GM18508 (cell line): ENCODE measurements at regions not wholly inside any gene's neighbourhood (a gene's known extent, or its start where the extent isn't known, plus 50 kb on each side); places are given as distances from the start of the nearest gene placed in this dataset.
"Not testable (repeated sequence)": the region's sequence is repeated elsewhere in the genome, so short reads cannot be mapped to it uniquely, and the experiment has no call there.

ENCODE experiments used
- ATAC-seq: cut with Tn5 transposase; IDR thresholded peaks from one replicate; pipeline ENCODE4 v1.9.1; 2021; ENCODE audit warnings: moderate number of reproducible peaks; ENCODE audit not compliant: insufficient read depth, unreplicated experiment

DNA sequence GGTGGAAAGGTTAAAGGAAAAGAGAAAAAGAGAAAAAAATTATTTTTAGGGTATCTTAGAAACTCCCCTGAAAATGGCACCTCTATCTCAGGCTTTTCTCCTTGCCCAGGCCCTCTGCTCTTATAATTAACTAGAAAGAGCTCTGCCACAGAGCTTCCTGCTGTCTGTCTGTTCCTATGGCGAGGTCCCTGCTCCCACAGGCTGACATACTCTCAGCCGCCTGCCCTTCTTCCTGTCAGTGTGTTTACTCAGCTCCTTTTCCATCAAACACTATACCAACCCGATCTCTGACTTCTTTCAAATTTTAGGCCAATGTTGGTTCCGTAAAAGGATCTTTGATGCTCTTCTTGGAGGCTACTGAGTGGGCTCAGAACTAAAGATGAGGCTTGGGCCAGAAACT, 482.6 kb downstream of the DMAC1 start:
- ATAC-seq: no peak

DNA sequence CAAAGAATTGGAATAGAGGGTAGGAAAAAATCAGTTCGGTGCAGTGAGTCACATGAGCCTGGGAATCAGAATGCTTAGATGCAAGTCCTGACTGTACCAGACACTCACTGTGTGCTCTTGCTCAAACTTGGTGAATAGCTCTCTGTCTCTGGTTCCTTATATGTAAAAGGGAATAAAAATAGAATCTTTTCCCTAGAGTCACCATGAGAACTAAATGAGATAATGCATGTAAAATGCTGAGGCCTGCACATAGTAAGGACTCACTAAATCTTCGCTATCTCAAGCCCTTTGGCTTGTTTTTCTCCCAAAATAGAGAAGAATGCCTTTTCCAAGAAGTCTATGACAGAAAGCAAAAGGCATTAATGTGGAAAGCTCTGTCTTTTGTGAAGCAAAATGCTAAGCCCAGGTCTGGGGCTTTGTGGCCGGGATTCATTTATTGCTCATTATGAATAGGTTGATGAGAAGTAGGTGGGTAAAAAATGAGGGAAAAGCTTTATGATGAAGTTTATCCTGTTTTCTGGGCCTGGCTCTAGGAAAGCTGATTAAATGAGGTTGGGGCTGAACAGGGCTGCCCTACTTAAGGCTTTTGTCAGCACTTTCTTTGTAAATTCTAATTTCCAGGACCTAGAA, 483.3 kb downstream of the DMAC1 start:
- ATAC-seq: no peak

DNA sequence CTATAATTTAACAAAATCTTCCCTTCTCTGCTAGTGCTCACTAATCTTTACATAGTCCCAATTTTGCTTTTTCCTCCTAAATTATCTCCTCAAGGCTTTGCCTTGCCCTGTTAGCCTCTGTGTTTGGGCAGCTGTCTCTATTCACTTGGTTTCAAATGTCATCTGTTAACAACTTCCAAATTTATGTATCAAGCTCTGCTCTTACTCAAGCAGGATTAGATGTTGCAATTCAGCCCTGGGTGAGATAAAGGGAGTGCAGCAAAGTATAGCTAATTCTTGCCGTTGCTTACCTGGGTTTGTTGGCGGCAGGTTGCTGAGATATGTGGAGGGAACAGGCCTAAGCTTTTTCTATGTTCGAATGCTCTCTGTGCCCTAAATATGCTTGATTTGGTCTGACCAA, 483.8 kb downstream of the DMAC1 start:
- ATAC-seq: no peak

DNA sequence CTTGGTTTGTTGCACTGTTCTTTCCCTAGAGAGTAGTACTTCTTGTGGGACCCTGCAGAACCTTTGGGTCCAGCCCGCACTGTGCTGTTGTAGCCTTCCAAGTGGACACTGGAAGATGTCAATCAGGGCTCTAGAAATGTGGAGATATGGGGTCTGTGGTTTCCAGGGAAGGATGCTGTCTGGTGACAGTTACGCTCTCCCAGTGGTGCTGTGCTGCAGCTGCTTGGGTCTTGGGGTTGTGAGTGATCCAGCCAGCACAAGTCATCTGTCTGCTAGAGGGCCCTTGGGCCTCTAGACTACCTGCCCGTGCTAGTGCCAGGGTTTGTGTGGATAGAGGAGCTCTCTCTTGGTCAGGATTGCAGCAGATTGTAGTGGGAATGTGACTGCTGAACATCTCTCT, 484.5 kb downstream of the DMAC1 start:
- no peak for ATAC-seq

DNA sequence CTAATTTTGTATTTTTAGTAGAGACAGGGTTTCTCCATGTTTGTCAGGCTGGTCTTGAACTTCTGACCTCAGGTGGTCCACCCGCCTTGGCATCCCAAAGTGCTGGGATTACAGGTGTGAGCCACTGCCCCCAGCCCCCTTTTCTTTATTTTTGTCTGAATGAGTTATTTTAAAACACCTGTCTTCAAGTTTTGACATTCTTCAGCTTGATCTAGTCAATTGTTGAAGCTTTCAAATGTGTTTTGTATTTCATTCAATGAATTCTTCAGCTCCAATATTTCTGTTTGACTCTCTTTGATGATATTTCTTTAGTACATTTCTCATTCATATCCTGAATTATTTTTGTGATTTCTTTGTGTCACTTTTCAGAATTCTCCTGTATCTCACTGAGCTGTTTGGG, 486.2 kb downstream of the DMAC1 start:
- ATAC-seq: no peak

DNA sequence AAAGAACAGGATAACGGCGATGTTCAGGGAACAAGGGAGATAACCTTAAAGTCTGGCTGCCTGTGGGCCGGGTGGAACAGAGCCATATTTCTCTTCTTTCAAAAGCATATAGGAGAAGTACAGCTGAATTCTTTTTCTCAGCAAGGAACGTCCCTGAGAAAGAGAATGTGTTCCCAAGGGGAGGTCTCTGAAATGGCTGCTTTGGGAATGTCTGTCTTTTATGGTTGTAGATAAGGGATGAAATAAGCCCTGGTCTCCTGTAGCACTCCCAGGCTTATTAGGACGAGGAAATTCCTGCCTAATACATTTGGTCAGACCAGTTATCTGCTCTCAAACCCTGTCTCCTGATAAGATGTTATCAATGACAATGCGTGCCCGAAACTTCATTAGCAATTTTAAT, 490.5 kb downstream of the DMAC1 start:
- ATAC-seq: not testable (repeated sequence)

DNA sequence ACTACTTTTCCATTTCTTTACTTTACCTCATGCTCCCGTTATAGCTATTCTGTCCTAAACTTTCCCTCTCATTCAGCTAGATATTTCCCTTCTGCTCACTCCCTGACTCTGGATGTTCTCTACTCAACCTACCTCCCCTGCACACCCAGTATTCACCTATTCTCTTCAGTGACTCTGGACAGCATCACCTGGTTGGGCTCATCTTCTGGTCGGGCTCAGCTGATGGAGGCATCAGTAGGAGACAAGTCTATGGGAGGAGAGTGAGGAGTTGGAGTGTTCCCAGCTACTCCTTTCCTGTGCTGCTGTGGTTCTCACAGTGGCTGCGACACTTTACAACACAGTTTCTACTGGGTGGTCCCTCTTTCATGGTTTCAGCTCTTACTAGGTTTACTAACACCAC, 493.9 kb downstream of the DMAC1 start:
- ATAC-seq: no peak

DNA sequence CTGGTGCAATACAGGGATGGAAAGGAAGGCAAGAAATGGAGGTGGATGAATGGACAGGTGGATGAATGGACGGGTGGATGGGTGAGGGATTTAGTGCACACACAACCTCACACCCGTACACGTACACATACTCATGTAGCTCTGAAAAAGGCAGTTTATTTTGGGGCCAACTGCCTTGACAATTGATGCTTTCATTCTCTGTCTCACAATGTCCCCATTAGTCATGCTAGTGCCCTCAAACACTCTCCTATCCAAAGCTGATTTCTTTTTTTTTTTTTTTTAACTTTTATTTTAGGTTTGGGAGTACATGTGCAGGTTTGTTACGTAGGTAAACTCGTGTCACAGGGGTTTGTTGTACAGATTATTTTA, 495.0 kb downstream of the DMAC1 start:
- no peak for ATAC-seq

DNA sequence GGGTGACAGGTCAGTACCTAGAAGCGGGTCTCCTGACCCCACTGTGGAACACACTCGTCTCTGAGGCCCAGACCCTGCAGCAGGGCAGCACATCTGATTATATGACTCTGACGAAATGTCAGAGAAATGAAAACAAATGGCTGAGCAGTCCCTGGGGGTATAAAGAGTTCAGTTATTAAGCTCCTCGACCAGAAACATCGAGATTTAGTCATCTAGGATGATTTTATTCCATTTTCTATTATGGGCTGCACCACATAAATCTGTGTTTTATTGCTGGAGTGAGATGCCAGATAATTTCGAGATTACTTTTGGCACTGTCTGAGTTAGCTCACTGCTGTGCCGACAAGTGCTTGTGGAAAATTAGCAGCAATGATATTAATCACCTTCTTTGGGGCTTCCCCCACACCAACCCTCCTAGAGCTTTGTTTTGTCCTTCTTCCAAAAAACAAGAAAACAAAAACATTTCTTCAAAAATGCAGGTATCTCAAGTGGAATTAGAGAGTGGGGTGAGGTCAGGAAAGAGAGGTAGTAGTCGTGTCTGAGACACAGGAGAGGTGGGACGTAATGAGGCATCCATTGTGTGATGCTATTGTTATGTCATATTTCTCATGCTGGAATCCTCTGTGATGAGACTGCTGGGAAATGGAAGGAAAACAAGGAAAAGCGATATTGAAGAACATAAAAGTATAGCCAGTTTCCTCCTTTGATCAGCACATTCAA, 495.5 kb downstream of the DMAC1 start:
- no peak for ATAC-seq

DNA sequence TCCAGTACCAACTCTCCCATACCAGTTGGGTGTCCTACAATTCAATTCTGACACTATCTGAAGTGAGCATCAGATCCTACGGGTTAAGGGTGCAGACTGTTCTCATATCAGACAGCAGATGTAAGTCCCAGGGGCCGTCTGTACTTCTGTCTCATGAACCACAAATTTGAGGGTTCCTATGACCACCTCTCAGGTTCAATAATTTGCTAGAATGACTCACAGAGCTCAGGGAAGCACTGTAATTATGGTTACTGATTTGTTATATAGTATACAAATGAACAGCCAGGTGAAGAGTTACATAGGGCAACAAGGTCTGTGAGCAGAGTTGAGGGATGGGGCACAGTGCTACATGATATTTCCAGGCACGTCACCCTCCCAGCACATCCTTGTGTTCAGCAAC, 499.1 kb downstream of the DMAC1 start:
- ATAC-seq: peak; percentile 37

DNA sequence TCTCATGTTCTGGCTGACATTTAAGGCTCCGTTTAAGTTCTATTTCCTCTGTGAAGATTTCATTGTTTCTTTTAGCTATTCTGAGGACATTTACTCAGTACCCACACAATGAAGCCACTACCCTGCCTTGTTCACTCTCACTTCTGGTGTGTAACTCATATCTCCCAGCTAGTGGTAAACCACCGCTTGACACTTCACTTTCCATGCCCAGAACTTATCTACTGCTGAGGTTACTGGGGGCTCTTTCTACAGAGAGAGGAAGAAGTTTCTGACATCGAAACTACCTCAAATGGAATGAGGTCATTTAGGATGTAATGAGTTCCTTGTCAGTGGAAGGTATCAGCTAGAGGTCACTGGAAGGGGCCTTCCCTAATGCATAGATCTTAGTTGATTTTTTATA, 501.5 kb downstream of the DMAC1 start:
- peak; percentile 98 for ATAC-seq

DNA sequence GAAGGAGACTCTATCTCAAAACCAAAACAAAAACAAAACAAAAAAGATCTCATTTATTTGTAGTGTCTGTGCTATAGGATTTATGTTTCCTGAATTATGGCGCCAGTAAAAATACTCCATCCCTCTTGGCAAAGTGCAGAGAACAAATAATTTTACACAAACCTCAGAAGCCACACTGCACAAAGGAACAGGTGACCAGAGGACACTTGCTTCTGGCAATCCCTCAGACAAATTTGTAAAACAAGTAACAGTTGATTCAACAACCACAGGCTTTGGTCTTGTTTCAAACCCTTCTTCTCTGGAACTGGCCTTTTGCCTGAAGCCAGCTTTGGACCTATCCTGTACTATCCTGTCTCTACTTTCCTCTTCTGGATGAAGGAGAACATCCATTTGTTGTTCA, 502.1 kb downstream of the DMAC1 start:
- ATAC-seq: no peak

DNA sequence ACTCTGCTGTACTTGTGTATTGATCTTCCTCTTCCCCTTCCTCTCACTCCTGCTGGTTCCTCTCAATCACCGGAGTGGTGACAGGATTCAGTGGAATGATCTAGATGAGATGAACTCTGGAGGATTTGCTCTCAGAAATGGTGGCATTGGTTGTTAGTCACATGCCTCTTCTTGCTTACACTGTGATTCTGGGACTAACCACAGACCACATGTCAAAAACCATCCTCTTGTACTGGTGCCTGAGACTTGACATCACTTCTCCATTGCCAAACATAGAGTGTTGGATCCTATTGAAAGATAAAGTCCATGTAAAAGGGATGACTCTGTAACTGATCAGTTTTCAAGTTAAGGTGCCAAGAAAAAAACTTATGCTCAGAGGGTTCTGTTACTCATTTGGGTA, 506.5 kb downstream of the DMAC1 start:
- no peak for ATAC-seq

DNA sequence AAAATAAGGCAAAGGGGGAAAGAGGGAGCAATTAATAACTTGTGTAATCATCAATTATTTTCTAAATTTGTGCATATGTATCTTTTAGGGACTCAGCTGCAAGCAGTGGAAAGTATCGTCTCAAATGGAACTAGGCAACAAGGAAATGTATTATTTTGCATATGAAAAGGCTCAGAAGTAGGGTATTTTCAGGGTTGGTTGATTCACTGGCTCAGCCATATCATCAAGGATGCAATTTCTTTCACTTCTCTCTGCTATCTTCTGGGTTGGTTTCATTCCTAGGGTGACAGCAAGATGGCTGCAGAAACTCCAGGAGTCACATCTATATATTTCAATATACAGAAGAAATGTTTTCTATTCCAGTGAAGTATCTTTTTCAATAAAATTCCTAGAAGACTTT, 509.8 kb downstream of the DMAC1 start:
- ATAC-seq: no peak

DNA sequence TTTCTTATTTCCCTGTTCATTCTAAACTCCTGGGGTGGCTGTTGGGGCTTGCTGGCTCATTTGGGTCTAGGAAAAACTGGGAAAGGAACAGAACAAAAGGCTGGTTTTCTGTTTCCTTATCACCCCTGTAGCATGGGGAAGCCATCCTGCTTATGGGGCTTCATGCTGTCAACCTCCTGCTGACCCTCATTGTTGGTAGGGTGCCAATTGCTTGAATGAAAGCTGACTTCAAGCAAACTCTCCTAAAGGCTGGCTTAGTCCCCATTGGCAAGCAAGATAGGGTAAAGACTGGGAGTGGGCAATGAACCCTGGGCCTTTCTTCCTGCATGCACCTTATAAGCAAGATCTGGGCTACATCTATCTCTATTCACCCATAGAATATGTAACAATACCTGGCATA, 511.6 kb downstream of the DMAC1 start:
- no peak for ATAC-seq

DNA sequence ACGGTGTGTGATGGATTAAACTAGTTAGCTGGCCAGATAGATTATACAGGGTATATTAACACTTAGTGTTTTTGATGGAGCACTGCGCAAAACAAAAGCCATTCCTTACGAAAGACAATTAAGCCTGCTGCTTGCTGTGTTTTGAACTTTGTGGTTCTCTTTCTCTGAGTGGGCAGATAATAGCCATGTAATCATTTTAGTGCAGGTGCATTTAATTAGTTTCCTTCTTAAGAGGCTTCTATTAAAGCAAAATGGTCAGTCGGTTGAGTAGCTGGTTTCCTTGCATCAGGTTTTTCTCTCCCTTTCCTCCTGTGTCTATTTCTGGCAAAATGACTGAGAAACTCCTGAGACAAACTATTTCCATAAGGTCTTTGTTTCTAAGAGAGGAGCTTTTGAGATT, 512.5 kb downstream of the DMAC1 start:
- no peak for ATAC-seq

DNA sequence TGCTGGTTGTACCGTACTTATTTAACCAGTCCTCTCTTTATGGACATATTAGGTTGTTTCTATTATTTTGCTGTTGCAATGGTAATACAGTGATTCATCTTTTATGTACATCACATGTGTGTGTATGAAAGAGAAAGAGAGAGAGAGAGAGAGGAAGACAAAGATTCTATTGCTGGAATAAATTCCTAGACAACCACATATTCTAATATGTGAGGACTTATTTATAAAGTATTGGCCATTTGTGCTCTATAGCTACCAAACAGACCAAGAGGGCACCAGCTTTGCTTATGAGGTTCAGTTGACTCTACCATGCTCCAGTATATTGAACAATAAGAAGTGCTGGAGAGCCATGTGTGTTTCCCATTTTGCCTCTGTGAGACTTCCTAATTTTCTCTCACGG, 513.5 kb downstream of the DMAC1 start:
- no peak for ATAC-seq

DNA sequence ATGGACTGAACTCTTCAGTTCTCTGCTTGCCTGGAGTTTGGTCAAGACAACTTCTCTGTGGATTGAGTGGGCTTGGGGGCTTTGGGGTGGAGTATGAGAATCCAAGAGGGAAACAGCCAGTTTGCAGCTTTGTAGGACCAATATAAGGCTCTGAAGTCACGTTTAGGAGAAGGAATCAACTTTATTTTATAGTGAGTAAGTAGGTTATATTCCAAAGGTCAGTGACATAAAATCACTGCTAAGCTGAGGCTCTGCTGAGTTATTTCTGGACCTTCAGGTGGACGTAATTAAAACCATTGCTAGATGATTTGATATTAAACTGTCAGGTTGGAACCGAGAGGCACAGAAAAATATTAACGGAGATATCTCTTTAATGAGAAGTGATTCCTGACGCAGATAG, 514.4 kb downstream of the DMAC1 start:
- ATAC-seq: no peak

DNA sequence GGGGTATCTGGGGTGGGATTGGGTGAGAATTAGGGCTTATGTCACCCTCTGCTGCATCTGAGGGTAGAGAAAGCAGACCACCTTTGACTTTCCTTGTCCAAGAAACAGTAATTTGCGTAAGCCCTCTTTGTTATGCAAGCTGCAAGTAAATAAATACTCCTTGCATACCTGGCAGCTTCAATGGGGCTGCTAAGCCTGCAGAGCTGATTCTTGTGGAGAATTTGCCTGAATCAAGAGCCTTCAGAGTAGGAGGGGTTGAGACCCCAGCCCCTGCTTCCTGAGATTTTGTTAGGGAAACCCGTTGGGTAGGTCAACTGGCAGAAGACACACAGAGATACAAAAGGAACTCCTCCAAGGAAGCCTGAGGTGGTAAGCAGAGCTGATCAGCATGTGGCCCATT, 515.1 kb downstream of the DMAC1 start:
- ATAC-seq: no peak

DNA sequence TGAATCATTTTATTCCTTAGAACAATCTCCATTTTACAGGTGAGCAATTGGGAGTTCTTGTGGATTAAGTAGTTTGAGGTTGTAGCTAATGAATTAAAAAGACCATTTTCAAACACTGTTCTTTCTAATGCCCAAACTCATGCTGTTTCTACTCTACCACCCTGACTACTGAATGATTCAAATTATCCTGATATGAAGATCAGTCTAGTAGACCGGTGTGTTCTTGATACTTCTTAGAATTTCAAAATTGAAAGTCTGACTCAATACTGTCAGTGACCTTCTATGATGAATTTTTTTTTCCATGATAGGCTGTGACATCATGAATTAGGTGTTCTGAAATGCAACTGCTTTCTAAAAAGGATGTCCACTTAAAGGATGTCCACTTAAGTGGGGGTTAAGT, 515.5 kb downstream of the DMAC1 start:
- ATAC-seq: no peak

DNA sequence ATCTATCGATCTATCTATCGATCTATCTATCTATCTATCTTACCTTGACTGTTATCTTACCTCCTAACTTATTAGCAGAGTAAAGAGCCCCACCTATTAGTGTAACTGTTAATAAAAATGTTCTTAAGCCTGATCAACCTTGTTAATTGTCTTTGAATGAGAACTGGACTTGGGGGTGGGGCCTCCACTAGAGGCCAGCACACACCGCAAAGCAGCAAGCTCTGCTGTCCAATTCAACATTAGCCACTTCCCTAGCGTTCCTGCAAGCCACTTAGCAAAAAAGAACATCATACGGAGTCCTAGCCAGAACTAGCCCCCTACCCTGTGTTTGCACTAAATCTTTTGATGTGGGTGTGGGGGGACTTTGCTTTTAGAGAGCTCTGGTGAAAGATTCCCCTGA, 515.8 kb downstream of the KDM4C start:
- ATAC-seq: no peak

DNA sequence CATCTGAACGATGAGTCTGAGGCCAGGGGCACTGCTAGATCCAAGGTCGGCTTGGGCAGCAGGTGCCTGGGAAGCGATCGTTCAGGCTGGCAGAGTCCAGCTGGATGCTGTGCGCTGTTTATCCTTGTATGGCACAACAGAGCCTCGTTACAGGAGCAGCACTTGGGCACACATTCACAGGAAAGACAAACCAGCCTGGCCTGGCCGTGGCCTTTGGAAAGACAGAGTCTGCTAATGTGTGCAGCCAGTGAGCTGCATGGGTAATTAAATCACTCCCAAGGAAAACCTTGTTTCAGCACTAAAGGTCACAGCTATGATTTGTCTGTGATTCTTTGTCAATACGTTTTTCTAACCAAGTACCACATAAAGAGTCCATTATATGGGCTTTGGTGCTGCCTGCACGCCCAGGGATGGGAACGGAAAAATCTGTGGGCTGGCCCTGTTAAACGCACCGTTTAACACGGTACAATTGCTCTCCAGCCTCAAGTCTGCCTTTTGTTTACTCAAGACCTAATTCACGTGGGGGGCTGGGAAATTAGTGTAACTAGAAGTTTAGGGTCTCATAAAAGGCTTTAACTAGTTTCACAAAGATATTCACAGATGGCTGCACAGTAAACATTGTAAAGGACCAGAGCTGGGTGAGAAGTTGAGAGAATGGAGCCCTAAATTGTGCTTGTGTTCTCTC, 509.3 kb downstream of the KDM4C start:
- no peak for ATAC-seq
